GM19455 (cell line): ENCODE measurements at regions not wholly inside any gene's neighbourhood (a gene's known extent, or its start where the extent isn't known, plus 50 kb on each side); places are given as distances from the start of the nearest gene placed in this dataset.

Source experiments
- ATAC-seq: cut with Tn5 transposase; IDR thresholded peaks from one replicate; pipeline ENCODE4 v1.9.1; 2021; ENCODE audit not compliant: unreplicated experiment

DNA sequence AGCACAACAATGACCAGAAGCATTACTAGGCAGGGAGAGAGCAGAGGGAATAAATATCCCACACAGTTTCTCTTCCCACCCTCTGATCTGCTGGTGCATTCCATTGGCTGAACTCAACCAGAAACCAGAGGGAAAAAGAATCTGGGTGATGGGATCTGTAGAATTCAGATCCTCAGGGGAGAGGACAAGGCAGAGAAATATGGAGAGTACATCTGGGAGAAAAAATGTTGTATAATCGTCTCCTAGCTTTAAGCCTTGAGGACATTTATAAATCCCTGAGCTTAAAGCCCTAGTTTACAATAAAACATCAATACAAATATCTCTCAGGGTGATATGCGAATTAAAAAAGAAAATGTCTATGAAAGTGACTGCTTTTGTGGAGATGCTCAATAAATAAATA lies 368.1 kb upstream of the MAD2L1 start:
- ATAC-seq = no peak

- no peak for ATAC-seq
These were observed 365.7 kb upstream of the MAD2L1 start for GRCh38 chr4:120432301-120432860.

- no peak for ATAC-seq
These were observed 364.5 kb upstream of the MAD2L1 start for GRCh38 chr4:120431180-120431579.

DNA sequence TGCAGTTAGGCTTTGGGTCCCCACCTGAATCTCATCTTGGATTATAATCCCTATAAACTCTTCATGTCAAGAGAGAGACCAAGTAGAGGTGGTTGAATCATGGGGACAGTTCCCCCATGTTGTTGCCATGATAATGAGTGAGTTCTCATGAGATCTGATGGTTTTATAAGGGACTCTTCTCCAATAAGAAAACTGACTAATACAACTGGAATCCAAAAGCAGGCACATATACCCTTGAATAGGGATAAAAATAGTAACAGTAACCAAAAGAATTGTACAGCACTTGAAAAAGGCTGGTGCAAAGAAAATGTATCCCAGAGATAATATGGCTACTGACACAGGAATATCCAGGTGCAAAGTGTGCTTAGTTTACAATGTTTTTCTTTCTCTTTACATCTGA lies 351.5 kb upstream of the MAD2L1 start:
- ATAC-seq = no peak

DNA sequence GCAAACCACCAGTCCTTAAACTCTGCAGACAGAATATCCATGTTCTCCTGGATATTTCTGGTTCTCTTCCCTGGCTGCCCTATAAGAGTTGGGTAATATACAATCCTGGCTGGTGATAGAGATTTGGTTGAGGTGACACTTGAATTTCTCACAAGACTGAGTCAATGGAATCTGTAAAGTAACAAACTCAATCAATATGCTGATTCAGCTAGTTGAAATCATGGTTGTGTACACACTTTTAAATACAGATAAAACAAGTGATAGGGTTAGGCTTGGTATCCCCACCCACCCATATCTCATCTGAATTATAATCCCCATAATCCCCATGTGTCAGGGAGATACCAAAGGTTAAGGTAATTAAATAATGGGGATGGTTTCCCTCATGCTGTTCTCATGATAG lies 349.2 kb upstream of the MAD2L1 start:
- ATAC-seq = no peak

DNA sequence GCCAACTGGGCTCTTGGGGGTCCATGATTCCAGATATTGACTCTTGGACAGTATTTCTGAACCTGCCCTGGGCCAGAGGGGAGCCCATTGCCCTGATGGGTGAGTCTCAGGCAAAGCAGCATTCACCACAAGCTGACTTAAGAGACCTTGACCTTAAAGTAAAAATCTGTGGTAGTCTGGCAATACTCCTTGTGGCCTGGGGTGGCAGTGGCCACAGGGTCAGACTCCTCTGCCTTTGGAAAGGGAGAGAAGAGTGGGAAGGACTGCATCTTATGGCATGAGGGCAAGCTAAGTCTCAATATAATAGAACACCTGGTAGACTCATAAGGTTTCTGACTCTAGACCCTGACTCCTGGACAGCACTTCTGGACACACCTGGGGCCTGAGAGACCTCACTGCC lies 340.3 kb upstream of the MAD2L1 start:
- no peak for ATAC-seq

GRCh38 chr4:120403296-120403695 lies 336.6 kb upstream of the MAD2L1 start:
- no peak for ATAC-seq

DNA sequence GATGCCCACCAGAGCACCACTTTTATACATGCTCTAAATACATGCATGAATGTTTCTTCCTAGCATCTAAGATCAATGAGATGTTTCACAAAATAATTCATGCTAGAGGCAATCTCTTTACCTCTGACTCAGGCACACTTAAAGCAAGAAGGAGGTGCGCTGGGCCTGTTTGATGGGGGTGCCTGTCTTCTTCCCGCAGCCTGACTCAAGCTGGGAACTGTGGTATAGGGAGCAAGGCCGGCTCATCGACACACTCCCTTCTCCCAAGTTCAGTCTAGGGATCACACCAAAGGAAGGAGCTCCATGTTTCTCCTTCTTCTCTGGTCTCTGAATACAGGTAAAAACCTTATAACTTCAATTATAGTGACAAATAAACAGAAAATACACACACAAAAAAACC lies 333.8 kb upstream of the MAD2L1 start:
- ATAC-seq = no peak

- ATAC-seq = no peak
These were observed 333.2 kb upstream of the MAD2L1 start for GRCh38 chr4:120399826-120400225.

- ATAC-seq = no peak
These were observed 329.1 kb upstream of the MAD2L1 start for GRCh38 chr4:120395746-120396145.

GRCh38 chr4:120355881-120356280 lies 289.2 kb upstream of the MAD2L1 start:
- no peak for ATAC-seq

DNA sequence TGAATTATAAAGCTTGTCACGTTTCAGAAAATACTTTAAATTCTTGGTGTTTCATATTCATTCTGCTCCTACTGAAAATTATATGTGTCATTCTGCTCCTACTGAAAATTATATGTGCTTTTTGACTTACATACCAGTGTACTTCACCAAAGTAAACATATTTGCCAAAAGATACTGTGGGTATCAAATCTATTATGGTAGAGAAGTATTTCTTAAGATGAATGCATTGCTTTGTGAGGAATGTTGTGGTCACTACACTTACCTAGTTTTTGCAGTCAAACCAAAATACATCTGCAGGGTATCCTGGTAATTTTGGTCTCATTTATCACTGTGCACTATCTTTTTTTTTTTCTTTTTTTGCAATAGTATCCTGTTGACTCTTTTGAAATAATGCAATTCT lies 287.7 kb upstream of the MAD2L1 start:
- ATAC-seq = no peak

- no peak for ATAC-seq
These were observed 286.6 kb upstream of the MAD2L1 start for GRCh38 chr4:120353235-120353634.

DNA sequence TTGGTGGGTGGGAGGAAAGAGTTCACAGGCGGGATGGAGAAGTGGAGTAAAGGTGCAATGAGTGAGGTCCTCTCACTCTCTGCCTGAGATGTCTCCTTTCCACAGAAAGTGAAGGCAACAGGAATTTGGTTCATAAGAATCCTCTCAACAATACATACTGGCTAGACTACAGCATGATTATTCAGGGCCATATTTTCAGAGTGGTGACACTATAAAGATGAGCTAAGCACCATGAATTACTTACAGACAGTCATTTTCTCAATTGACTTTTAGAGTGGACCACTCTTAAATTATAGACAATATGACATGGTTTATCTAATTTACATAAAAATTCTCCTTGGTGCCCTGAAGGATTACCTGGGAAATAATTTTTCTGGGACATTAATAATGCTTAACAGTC lies 286.1 kb upstream of the MAD2L1 start:
- ATAC-seq = no peak

GRCh38 chr4:120348948-120349347 lies 282.3 kb upstream of the MAD2L1 start:
- no peak for ATAC-seq

- no peak for ATAC-seq
These were observed 281.9 kb upstream of the MAD2L1 start for GRCh38 chr4:120348521-120348920.

- ATAC-seq = no peak
These were observed 265.1 kb upstream of the MAD2L1 start for GRCh38 chr4:120331486-120332370.

GRCh38 chr4:120329386-120329785 lies 262.7 kb upstream of the MAD2L1 start:
- ATAC-seq = no peak

DNA sequence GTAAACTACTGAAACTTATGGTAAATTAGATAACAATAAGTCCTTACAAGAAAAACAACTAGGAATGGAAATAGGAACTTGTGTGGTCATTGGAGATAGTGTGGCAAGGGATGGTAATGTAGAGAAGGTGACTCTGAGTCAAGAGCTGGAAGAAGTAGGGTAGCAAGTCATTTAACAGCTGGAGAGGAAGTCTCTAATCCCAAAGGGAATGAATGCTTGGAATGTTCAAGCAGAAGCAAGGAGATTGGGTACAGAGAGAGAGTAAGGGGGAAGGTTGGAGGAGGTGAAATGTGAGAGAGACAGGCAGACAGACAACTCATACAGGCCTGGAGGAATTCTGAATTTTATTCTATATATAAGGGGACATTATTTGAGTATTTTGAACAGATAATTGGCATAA lies 260.6 kb upstream of the MAD2L1 start:
- no peak for ATAC-seq

- ATAC-seq = no peak
These were observed 252.6 kb upstream of the MAD2L1 start for GRCh38 chr4:120319046-120319767.

DNA sequence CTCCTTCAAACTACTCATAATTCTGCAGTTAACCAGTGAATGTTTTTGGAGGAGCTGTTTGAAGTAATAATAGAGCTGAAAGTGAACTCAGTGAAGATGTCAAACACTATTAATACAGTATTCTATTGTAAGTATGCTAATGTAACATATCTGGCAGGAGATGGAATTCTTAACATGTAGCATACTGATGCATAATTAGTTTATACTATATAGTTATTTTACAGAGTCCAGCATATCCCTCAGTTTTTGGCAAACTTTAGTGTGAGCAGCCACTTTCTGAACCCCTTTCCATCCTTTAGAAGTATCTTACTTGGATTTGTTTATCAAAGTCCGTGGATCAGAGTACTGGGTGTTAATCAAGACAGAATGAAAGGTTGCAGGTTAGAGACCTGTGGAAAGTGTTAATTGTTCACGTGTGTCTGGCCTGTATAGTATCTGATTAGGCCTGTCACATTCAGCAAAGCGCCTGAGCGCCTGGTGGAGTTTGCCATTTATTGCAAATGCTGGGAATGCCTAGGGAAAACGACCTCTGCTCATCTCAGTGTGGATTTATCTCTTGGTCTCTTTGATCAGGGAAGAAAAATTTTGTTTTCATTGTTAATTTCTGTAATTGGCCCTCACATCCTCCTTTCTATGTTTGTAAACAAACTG lies 251.7 kb upstream of the MAD2L1 start:
- ATAC-seq = no peak

DNA sequence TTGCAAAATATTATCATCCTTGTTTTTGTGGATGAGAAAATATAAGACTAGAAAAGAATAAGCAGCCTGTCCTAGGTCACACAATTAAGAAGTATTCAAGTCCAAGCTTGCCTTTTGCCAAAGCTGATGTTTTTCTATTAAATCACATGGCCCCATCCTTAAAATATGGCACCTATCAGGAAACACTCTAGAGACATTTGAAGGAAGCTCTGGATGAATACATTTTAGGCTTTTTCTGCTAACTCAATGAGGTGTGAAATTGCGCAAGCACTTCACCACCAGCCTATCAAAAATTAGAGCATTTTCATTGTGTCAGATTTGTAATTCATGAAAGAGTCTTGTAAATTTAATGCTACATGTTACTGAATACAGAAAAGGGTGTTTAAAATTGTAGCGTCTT lies 251.1 kb upstream of the MAD2L1 start:
- ATAC-seq = no peak
